ENCODE measurements at regions not wholly inside any gene's neighbourhood (a gene's known extent, or its start where the extent isn't known, plus 50 kb on each side); places are given as distances from the start of the nearest gene placed in this dataset.
"Not testable (repeated sequence)": the region's sequence is repeated elsewhere in the genome, so short reads cannot be mapped to it uniquely, and the experiment has no call there.

- DNase-seq, result no peak
Measured at GRCh38 chr6:834866-835265, 141.9 kb upstream of the EXOC2 start.

- no peak for DNase-seq
Measured at GRCh38 chr6:834190-834589, 141.3 kb upstream of the EXOC2 start.

GRCh38 chr6:832804-833203, 139.9 kb upstream of the EXOC2 start:
- DNase-seq, result not testable (repeated sequence)

- no peak for DNase-seq
Measured at GRCh38 chr6:830667-831327, 137.9 kb upstream of the EXOC2 start.

- DNase-seq, result no peak
Measured at GRCh38 chr6:829656-830055, 136.7 kb upstream of the EXOC2 start.

- no peak for DNase-seq
Measured at GRCh38 chr6:827431-827830, 134.5 kb upstream of the EXOC2 start.

- DNase-seq, result no peak
Measured at GRCh38 chr6:819122-819521, 126.2 kb upstream of the EXOC2 start.

- no peak for DNase-seq
Measured at GRCh38 chr6:818196-818595, 125.3 kb upstream of the EXOC2 start.

- DNase-seq, result peak; percentile 79
Measured at GRCh38 chr6:816510-817084, 123.7 kb upstream of the EXOC2 start.

- no peak for DNase-seq
Measured at GRCh38 chr6:815348-815738, 122.4 kb upstream of the EXOC2 start.

GRCh38 chr6:814378-815347, 121.7 kb upstream of the EXOC2 start:
- DNase-seq, result no peak

- DNase-seq, result no peak
Measured at GRCh38 chr6:811831-812230, 118.9 kb upstream of the EXOC2 start.

- no peak for DNase-seq
Measured at GRCh38 chr6:811191-811590, 118.3 kb upstream of the EXOC2 start.

GRCh38 chr6:804771-805170, 111.8 kb upstream of the EXOC2 start:
- no peak for DNase-seq

GRCh38 chr6:804317-804716, 111.4 kb upstream of the EXOC2 start:
- no peak for DNase-seq

GRCh38 chr6:803191-803977, 110.4 kb upstream of the EXOC2 start:
- DNase-seq, result no peak

- no peak for DNase-seq
Measured at GRCh38 chr6:802701-803100, 109.8 kb upstream of the EXOC2 start.

- not testable (repeated sequence) for DNase-seq
Measured at GRCh38 chr6:802223-802622, 109.3 kb upstream of the EXOC2 start.

- no peak for DNase-seq
Measured at GRCh38 chr6:799769-800168, 106.8 kb upstream of the EXOC2 start.

- DNase-seq, result peak; percentile 73
Measured at GRCh38 chr6:797479-798077, 104.6 kb upstream of the EXOC2 start.

- no peak for DNase-seq
Measured at GRCh38 chr6:795046-795685, 102.2 kb upstream of the EXOC2 start.

- DNase-seq, result no peak
Measured at GRCh38 chr6:793261-793660, 100.3 kb upstream of the EXOC2 start.
